ENCODE measurements at regions not wholly inside any gene's neighbourhood (a gene's known extent, or its start where the extent isn't known, plus 50 kb on each side); places are given as distances from the start of the nearest gene placed in this dataset.

GRCh38 chr4:83771113-83771705 lies 235.3 kb downstream of the GPAT3 start:
- peak; percentile 56 to 63 for DNase-seq
- peak in 5 of 6 experiments; percentile 34 to 73 (median 58) for TF ChIP-seq CTCF (IDR thresholded peaks at IDR 0.05)
- TF ChIP-seq POLR2A (IDR thresholded peaks at IDR 0.05) = no peak
- no peaks in the 10 kb centered on the region for H3K9me3 ChIP-seq

DNA sequence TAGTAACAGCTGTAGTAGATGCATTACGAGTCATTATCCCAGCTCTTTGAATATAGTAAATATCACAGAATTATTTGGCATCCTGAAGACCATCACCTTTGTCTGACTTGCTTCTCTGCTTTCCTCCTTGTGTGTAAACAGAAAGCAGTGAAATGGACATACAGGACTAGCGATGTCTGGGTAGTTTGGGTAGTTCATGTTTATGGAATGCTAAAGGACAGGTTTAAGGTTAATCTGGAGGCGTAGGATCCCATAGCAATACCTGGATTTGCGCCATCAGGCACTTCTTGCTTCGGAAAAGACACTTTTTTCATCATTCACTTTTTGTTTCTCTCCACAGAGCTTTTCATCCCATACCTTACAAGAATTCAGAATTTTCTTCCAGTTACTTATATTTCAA lies 232.2 kb downstream of the GPAT3 start:
- no peak overlapping the region for H3K4me3 ChIP-seq (replicated peaks in 1 of 3)
- TF ChIP-seq POLR2A (IDR thresholded peaks at IDR 0.05) (no peak), CTCF (IDR thresholded peaks at IDR 0.05) (no peak)
- DNase-seq = no peak
- H3K9me3 ChIP-seq = no peaks in the 10 kb centered on the region
- no peaks in the 10 kb centered on the region for H3K4me1 ChIP-seq
- no peaks in the 10 kb centered on the region for H3K36me3 ChIP-seq
- 91 to 93% methylated on average over 5 of the region's 5 CpGs for WGBS, 2 donors
- intact Hi-C loops (cut with DNase I) = loop anchor here (10.0 kb wide), 1 partner anchor 737 kb away; no protein-coding TSS in a partner anchor
- no peaks in the 10 kb centered on the region for H3K27me3 ChIP-seq
- H3K27ac ChIP-seq = no peak overlapping the region

More at GRCh38 chr4:83771113-83771705, 235.3 kb downstream of the GPAT3 start:
- Histone ChIP-seq H3K4me3 (replicated peaks in 1 of 3) (no peak overlapping the region), H3K27ac (no peak overlapping the region), H3K36me3 (no peaks in the 10 kb centered on the region), H3K27me3 (no peaks in the 10 kb centered on the region), H3K4me1 (no peaks in the 10 kb centered on the region)
- intact Hi-C loops (cut with DNase I) = no loop called here
- WGBS, 2 donors = 8 to 12% methylated on average over 2 of the region's 2 CpGs

DNA sequence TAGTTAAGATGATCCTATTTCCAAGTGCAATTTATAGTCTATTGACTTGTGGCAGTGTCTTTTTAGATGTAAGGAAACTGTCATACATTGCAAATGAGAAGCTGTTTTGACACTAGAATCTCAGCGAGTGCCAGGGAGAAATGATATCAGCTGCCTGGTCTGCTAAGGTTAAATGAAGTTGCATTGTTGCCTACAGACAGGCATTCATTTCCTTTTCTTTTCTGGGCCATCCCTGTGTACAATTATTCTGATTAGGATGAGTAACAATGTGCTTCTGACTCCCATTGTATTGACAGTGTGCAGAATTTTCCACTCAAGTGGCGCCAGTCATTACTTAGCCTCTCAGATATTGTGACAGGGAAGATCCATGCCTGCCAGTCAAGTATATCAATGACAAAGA lies 231.2 kb downstream of the GPAT3 start:
- no peak for TF ChIP-seq POLR2A (IDR thresholded peaks at IDR 0.05)
- no peak for TF ChIP-seq CTCF (IDR thresholded peaks at IDR 0.05)
- Histone ChIP-seq H3K4me1 (no peaks in the 10 kb centered on the region), H3K4me3 (replicated peaks in 1 of 3) (no peak overlapping the region), H3K36me3 (no peaks in the 10 kb centered on the region), H3K9me3 (no peaks in the 10 kb centered on the region), H3K27ac (no peak overlapping the region), H3K27me3 (no peaks in the 10 kb centered on the region)
- intact Hi-C loops (cut with DNase I) = loop anchor here (10.0 kb wide), 1 partner anchor 738 kb away; no protein-coding TSS in a partner anchor
- no peak for DNase-seq
- 89 to 97% methylated on average over 2 of the region's 2 CpGs for WGBS, 2 donors

GRCh38 chr4:83759611-83760010 lies 223.7 kb downstream of the GPAT3 start:
- no peak overlapping the region for H3K4me3 ChIP-seq (replicated peaks in 1 of 3)
- no peaks in the 10 kb centered on the region for H3K9me3 ChIP-seq
- H3K27ac ChIP-seq = no peak overlapping the region
- intact Hi-C loops (cut with DNase I) = loop anchor here (10.0 kb wide), 1 partner anchor 745 kb away; no protein-coding TSS in a partner anchor
- WGBS, 2 donors = 91 to 96% methylated on average over 5 of the region's 5 CpGs
- H3K27me3 ChIP-seq = no peaks in the 10 kb centered on the region
- H3K36me3 ChIP-seq = no peaks in the 10 kb centered on the region
- DNase-seq = no peak
- no peaks in the 10 kb centered on the region for H3K4me1 ChIP-seq
- no peak for TF ChIP-seq CTCF (IDR thresholded peaks at IDR 0.05)
- TF ChIP-seq POLR2A (IDR thresholded peaks at IDR 0.05) = no peak

GRCh38 chr4:83758285-83758684 lies 222.4 kb downstream of the GPAT3 start:
- no peak for DNase-seq
- H3K9me3 ChIP-seq = no peaks in the 10 kb centered on the region
- no peaks in the 10 kb centered on the region for H3K36me3 ChIP-seq
- no peaks in the 10 kb centered on the region for H3K27me3 ChIP-seq
- intact Hi-C loops (cut with DNase I) = no loop called here
- H3K4me3 ChIP-seq (replicated peaks in 1 of 3) = no peak overlapping the region
- 61 to 81% methylated on average over 1 of the region's 1 CpG for WGBS, 2 donors
- no peak overlapping the region for H3K27ac ChIP-seq
- TF ChIP-seq POLR2A (IDR thresholded peaks at IDR 0.05) = no peak
- TF ChIP-seq CTCF (IDR thresholded peaks at IDR 0.05) = no peak
- H3K4me1 ChIP-seq = no peaks in the 10 kb centered on the region
